ENCODE measurements at regions not wholly inside any gene's neighbourhood (a gene's known extent, or its start where the extent isn't known, plus 50 kb on each side); places are given as distances from the start of the nearest gene placed in this dataset.
"Not testable (repeated sequence)": the region's sequence is repeated elsewhere in the genome, so short reads cannot be mapped to it uniquely, and the experiment has no call there.

- ATAC-seq (no peak), DNase-seq (no peak)
Measured at GRCh38 chr1:68782890-68783289, 286.0 kb upstream of the DEPDC1 start.

- DNase-seq: no peak
- no peak for ATAC-seq
Measured at GRCh38 chr1:68785328-68785727, 288.4 kb upstream of the DEPDC1 start.

- ATAC-seq: no peak
- DNase-seq: no peak
Measured at GRCh38 chr1:68788762-68789161, 291.9 kb upstream of the DEPDC1 start.

- DNase-seq (no peak), ATAC-seq (no peak)
Measured at GRCh38 chr1:68791800-68792199, 294.9 kb upstream of the DEPDC1 start.

GRCh38 chr1:68795956-68796355 lies 299.1 kb upstream of the DEPDC1 start:
- ATAC-seq: no peak
- no peak for DNase-seq

- no peak for ATAC-seq
Measured at GRCh38 chr1:68796888-68797287, 300.0 kb upstream of the DEPDC1 start.

GRCh38 chr1:68798071-68798470 lies 301.2 kb upstream of the DEPDC1 start:
- DNase-seq: no peak
- ATAC-seq: no peak

More at GRCh38 chr1:68796888-68797287, 300.0 kb upstream of the DEPDC1 start:
- DNase-seq: no peak

GRCh38 chr1:68799096-68799495 lies 302.2 kb upstream of the DEPDC1 start:
- ATAC-seq (no peak), DNase-seq (no peak)

GRCh38 chr1:68800182-68800581 lies 303.3 kb upstream of the DEPDC1 start:
- ATAC-seq: no peak

GRCh38 chr1:68801440-68801839 lies 304.6 kb upstream of the DEPDC1 start:
- no peak for DNase-seq
- no peak for ATAC-seq

More at GRCh38 chr1:68800182-68800581, 303.3 kb upstream of the DEPDC1 start:
- no peak for DNase-seq

- ATAC-seq (no peak), DNase-seq (no peak)
Measured at GRCh38 chr1:68805097-68805641, 308.3 kb upstream of the DEPDC1 start.

GRCh38 chr1:68808351-68808750 lies 311.5 kb upstream of the DEPDC1 start:
- DNase-seq: no peak

GRCh38 chr1:68811806-68812205 lies 314.9 kb upstream of the DEPDC1 start:
- ATAC-seq (no peak), DNase-seq (no peak)

More at GRCh38 chr1:68808351-68808750, 311.5 kb upstream of the DEPDC1 start:
- no peak for ATAC-seq

- DNase-seq (no peak), ATAC-seq (no peak)
Measured at GRCh38 chr1:68812333-68812732, 315.5 kb upstream of the DEPDC1 start.

GRCh38 chr1:68814067-68814466 lies 317.2 kb upstream of the DEPDC1 start:
- ATAC-seq (no peak), DNase-seq (no peak)

- no peak for DNase-seq
- no peak for ATAC-seq
Measured at GRCh38 chr1:68815632-68816031, 318.8 kb upstream of the DEPDC1 start.

GRCh38 chr1:68817505-68818210 lies 320.8 kb upstream of the DEPDC1 start:
- not testable (repeated sequence) for ATAC-seq, DNase-seq

- ATAC-seq (no peak), DNase-seq (no peak)
Measured at GRCh38 chr1:68819190-68819829, 322.4 kb upstream of the DEPDC1 start.

- no peak for DNase-seq
- ATAC-seq: no peak
Measured at GRCh38 chr1:68820151-68820550, 323.3 kb upstream of the DEPDC1 start.

GRCh38 chr1:68826836-68827235 lies 330.0 kb upstream of the DEPDC1 start:
- ATAC-seq: no peak
- no peak for DNase-seq

GRCh38 chr1:68827261-68827660 lies 330.4 kb upstream of the DEPDC1 start:
- DNase-seq (no peak), ATAC-seq (no peak)

- ATAC-seq (no peak), DNase-seq (no peak)
Measured at GRCh38 chr1:68828013-68828412, 331.1 kb upstream of the DEPDC1 start.

- ATAC-seq: no peak
- DNase-seq: no peak
Measured at GRCh38 chr1:68831281-68831680, 334.4 kb upstream of the DEPDC1 start.

- ATAC-seq (no peak), DNase-seq (no peak)
Measured at GRCh38 chr1:68848017-68848416, 351.1 kb upstream of the DEPDC1 start.

All from stimulated activated naive CD8-positive, alpha-beta T cell treated with anti-CD3 and anti-CD28 coated beads, Interleukin-15, Interleukin-2, amounts not matched to agents 100 U/mL and 50 U/mL, for 24 hours (primary cell).